SK-N-SH (cell line): ENCODE measurements at regions not wholly inside any gene's neighbourhood (a gene's known extent, or its start where the extent isn't known, plus 50 kb on each side); places are given as distances from the start of the nearest gene placed in this dataset.
A peak's percentile ranks its signal among the peaks of the same experiment; 100 is the strongest.

ENCODE experiments used
- CTCF ChIA-PET: fragments of 300-600, 350-600 bp; formaldehyde crosslinking; extraction: SDS; loops from one replicate; lab custom pipeline; 2021; lab: Yijun Ruan, JAX
- POLR2A ChIA-PET: fragments of 350-600 bp; sonication (Branson Sonifier 250); formaldehyde crosslinking; extraction: SDS; loops from one replicate; lab custom pipeline; 2020; ENCODE audit warnings: antibody characterized with exemption, inconsistent platforms; lab: Yijun Ruan, JAX
- DNase-seq: peaks from one replicate; pipeline ENCODE4 v3.0.0; 2012
- H2AFZ ChIP-seq: fragments of 200-600 bp; sonication (generic); 2 replicates; pipeline ENCODE4 v1.8.1; 2016; ENCODE audit warnings: antibody characterized with exemption, mild to moderate bottlenecking, low read depth
- H3F3A ChIP-seq: fragments of 200-600 bp; sonication (generic); replicated peaks from 2 replicates; pipeline ENCODE3; 2016; ENCODE audit warnings: antibody characterized with exemption, mild to moderate bottlenecking; ENCODE audit not compliant: insufficient read depth
- H3K27ac ChIP-seq, 2 experiments: fragments of 200-500 bp in 1 of 2; fragments of 200-600 bp in 1 of 2; sonication (Bioruptor generic) in 1 of 2; sonication (generic), shearing (Covaris generic) in 1 of 2; 2 replicates each; pipeline versions ENCODE4 v1.5.1 to v1.6.1; 2014 to 2016; ENCODE audit warnings: low read depth in 2 of 2, inconsistent platforms in 1 of 2, low read length in 1 of 2, mild to moderate bottlenecking in 1 of 2, mixed read lengths in 1 of 2
- H3K27me3 ChIP-seq: fragments of 200-600 bp; sonication (generic), shearing (Covaris generic); 2 replicates; pipeline ENCODE4 v1.6.1; 2016; ENCODE audit warnings: mixed run types; ENCODE audit not compliant: insufficient read depth
- H3K36me3 ChIP-seq, 2 experiments: fragments of 200-500 bp in 1 of 2; fragments of 200-600 bp in 1 of 2; sonication (Bioruptor generic) in 1 of 2; sonication (generic) in 1 of 2; replicated peaks in 1 of 2; 2 replicates each; pipeline versions ENCODE3 to v1.5.1; 2014 to 2016; ENCODE audit warnings: low read length in 1 of 2, mild to moderate bottlenecking in 1 of 2; ENCODE audit not compliant: insufficient read depth in 2 of 2, control insufficient read depth in 1 of 2
- H3K4me1 ChIP-seq, 2 experiments: fragments of 200-500 bp in 1 of 2; fragments of 200-600 bp in 1 of 2; sonication (Bioruptor generic) in 1 of 2; sonication (generic), shearing (Covaris generic) in 1 of 2; 2 replicates each; pipeline versions ENCODE4 v1.5.1 to v1.6.1; 2014 to 2016; ENCODE audit warnings: low read depth in 1 of 2, low read length in 1 of 2, mixed run types in 1 of 2; ENCODE audit not compliant: insufficient read depth in 2 of 2, control insufficient read depth in 1 of 2
- H3K4me2 ChIP-seq: fragments of 200-600 bp; sonication (generic), shearing (Covaris generic); 2 replicates; pipeline ENCODE4 v1.6.1; 2017; ENCODE audit warnings: mixed run types
- H3K4me3 ChIP-seq, 2 experiments: fragments of 200-500 bp in 1 of 2; fragments of 200-600 bp in 1 of 2; sonication (Bioruptor generic) in 1 of 2; sonication (generic), shearing (Covaris generic) in 1 of 2; 2 replicates each; pipeline versions ENCODE4 v1.5.1 to v1.8.1; 2014 to 2016; ENCODE audit warnings: low read depth in 2 of 2, inconsistent platforms in 1 of 2, low read length in 1 of 2, mild to moderate bottlenecking in 1 of 2, mixed read lengths in 1 of 2, moderate library complexity in 1 of 2
- H3K79me2 ChIP-seq: fragments of 200-600 bp; sonication (generic); 2 replicates; pipeline ENCODE4 v1.8.1; 2017; ENCODE audit warnings: mild to moderate bottlenecking; ENCODE audit not compliant: insufficient read depth
- H3K9ac ChIP-seq: fragments of 200-600 bp; sonication (generic); 2 replicates; pipeline ENCODE4 v1.6.1; 2017; ENCODE audit warnings: mixed run types
- H3K9me2 ChIP-seq: fragments of 200-600 bp; sonication (generic); 2 replicates; pipeline ENCODE4 v1.6.1; 2017; ENCODE audit warnings: mixed run types
- H3K9me3 ChIP-seq: fragments of 200-600 bp; sonication (generic); 2 replicates; pipeline ENCODE4 v1.6.1; 2017; ENCODE audit warnings: mixed run types, mild to moderate bottlenecking, moderate library complexity
- H4K20me1 ChIP-seq: fragments of 200-600 bp; sonication (generic); 2 replicates; pipeline ENCODE4 v1.6.1; 2017; ENCODE audit warnings: mild to moderate bottlenecking, mixed run types; ENCODE audit not compliant: insufficient read depth
- CHD2 ChIP-seq: fragments of 150-350 bp; IDR thresholded peaks from 2 replicates; pipeline ENCODE4 v1.6.1; 2018; ENCODE audit warnings: low read length; ENCODE audit not compliant: partially characterized antibody
- CTCF ChIP-seq: fragments of 200-600 bp; sonication (generic); IDR thresholded peaks from 2 replicates; pipeline ENCODE4 v1.6.1; 2017; ENCODE audit warnings: antibody characterized with exemption, mild to moderate bottlenecking, moderate library complexity
- EP300 ChIP-seq, 2 experiments: IDR thresholded peaks; 2 replicates each; pipeline versions ENCODE4 v1.4.0 to v1.6.1; 2012; ENCODE audit warnings: borderline replicate concordance in 1 of 2, low read depth in 1 of 2, low read length in 1 of 2
- FOXJ3 ChIP-seq: sonication (generic); formaldehyde crosslinking; IDR thresholded peaks from 2 replicates; pipeline ENCODE4 v1.5.1; 2020; ENCODE audit warnings: mild to moderate bottlenecking, missing genetic modification reagents
- GATA2 ChIP-seq: sonication (generic); formaldehyde crosslinking; IDR thresholded peaks from 2 replicates; pipeline ENCODE4 v1.5.0; 2020; ENCODE audit warnings: mild to moderate bottlenecking, missing genetic modification reagents
- IRF3 ChIP-seq: fragments of 150-350 bp; IDR thresholded peaks from 2 replicates; pipeline ENCODE4 v1.6.1; 2016; ENCODE audit warnings: mild to moderate bottlenecking, low read depth, low read length
- JUND ChIP-seq: IDR thresholded peaks from 2 replicates; pipeline ENCODE4 v1.4.0; 2012
- MAX ChIP-seq: IDR thresholded peaks from 2 replicates; pipeline ENCODE4 v1.4.0; 2012; ENCODE audit warnings: low read depth
- MEF2A ChIP-seq: IDR thresholded peaks from 2 replicates; pipeline ENCODE4 v1.4.0; 2012; ENCODE audit warnings: low read depth, borderline replicate concordance
- MXI1 ChIP-seq: IDR thresholded peaks from 2 replicates; pipeline ENCODE4 v1.6.1; 2012; ENCODE audit warnings: mild to moderate bottlenecking, low read depth, low read length, improper control_type of control experiment
- PBX3 ChIP-seq: IDR thresholded peaks from 2 replicates; pipeline ENCODE4; 2012
- POLR2AphosphoS5 ChIP-seq: IDR thresholded peaks from 2 replicates; pipeline ENCODE4 v1.6.1; 2012; ENCODE audit warnings: low read depth, low read length
- RAD21 ChIP-seq: IDR thresholded peaks from 2 replicates; pipeline ENCODE4 v1.6.1; 2012; ENCODE audit warnings: mild to moderate bottlenecking, low read length
- RCOR1 ChIP-seq: fragments of 150-350 bp; IDR thresholded peaks from 2 replicates; pipeline ENCODE4 v1.6.1; 2017; ENCODE audit warnings: antibody characterized with exemption, low read length
- REST ChIP-seq: IDR thresholded peaks from 2 replicates; pipeline ENCODE4 v1.6.1; 2012; ENCODE audit warnings: mild to moderate bottlenecking, low read depth, low read length, moderate library complexity
- SIN3A ChIP-seq: IDR thresholded peaks from 2 replicates; pipeline ENCODE4 v1.6.1; 2012; ENCODE audit warnings: low read depth, mild to moderate bottlenecking, low read length, moderate library complexity, borderline replicate concordance
- SMC3 ChIP-seq: IDR thresholded peaks from 2 replicates; pipeline ENCODE4 v1.6.1; 2012; ENCODE audit warnings: low read depth, low read length, improper control_type of control experiment
- TAF1 ChIP-seq: IDR thresholded peaks from 2 replicates; pipeline ENCODE4 v1.6.1; 2012; ENCODE audit warnings: low read depth, mild to moderate bottlenecking, low read length, moderate library complexity, borderline replicate concordance
- TCF12 ChIP-seq: IDR thresholded peaks from 2 replicates; pipeline ENCODE4 v1.4.0; 2012
- YY1 ChIP-seq: IDR thresholded peaks from 2 replicates; pipeline ENCODE4 v1.4.0; 2012; ENCODE audit warnings: low read depth, mild to moderate bottlenecking
- WGBS: methylation state at CpG from one replicate; pipeline ENCODE4 v1.1.6; 2017; ENCODE audit warnings: low lambda C conversion rate; 5-methylcytosine and 5-hydroxymethylcytosine counted together

GRCh38 chr13:105565136-105565727 lies 970.2 kb downstream of the EFNB2 start:
- Histone ChIP-seq H3K9ac (no peak overlapping the region), H3K79me2 (no peaks in the 10 kb centered on the region), H3K27me3 (no peaks in the 10 kb centered on the region), H3K4me1 (peaks cover 0 to 2% of the 10 kb centered on the region in 2 experiments; a peak in 1 of 4 replicates), H3K9me3 (no peaks in the 10 kb centered on the region), H3K27ac (no peak overlapping the region), H3K36me3 (no peaks in the 10 kb centered on the region), H3K4me2 (no peak overlapping the region), H2AFZ (0 out of 2 replicates have a peak overlapping the region, but pooled peaks have one; percentile 20), H3F3A (no peaks in the 10 kb centered on the region), H3K9me2 (no peaks in the 10 kb centered on the region), H4K20me1 (no peaks in the 10 kb centered on the region), H3K4me3 (no peak overlapping the region)
- DNase-seq = no peak
- ChIA-PET POLR2A (no interaction called here), CTCF (no interaction called here)
- no peak for TF ChIP-seq SMC3
- no peak for TF ChIP-seq YY1
- TF ChIP-seq SIN3A = no peak
- no peak for TF ChIP-seq EP300 (IDR thresholded peaks at IDR 0.05; ENCODE audit: borderline replicate concordance in 1 of 2, low read depth in 1 of 2, low read length in 1 of 2)
- no peak for TF ChIP-seq GATA2
- TF ChIP-seq RCOR1 = no peak
- TF ChIP-seq TAF1 = no peak
- TF ChIP-seq RAD21 = no peak
- TF ChIP-seq PBX3 = no peak
- TF ChIP-seq FOXJ3 = no peak
- no peak for TF ChIP-seq CTCF
- TF ChIP-seq TCF12 = no peak
- no peak for TF ChIP-seq MEF2A
- no peak for TF ChIP-seq POLR2AphosphoS5
- TF ChIP-seq MAX = no peak
- TF ChIP-seq MXI1 = no peak
- TF ChIP-seq CHD2 = no peak
- no peak for TF ChIP-seq REST
- TF ChIP-seq IRF3 = no peak
- TF ChIP-seq JUND = no peak
- 22% methylated on average over 3 of the region's 3 CpGs for WGBS
